ENCODE measurements at regions not wholly inside any gene's neighbourhood (a gene's known extent, or its start where the extent isn't known, plus 50 kb on each side); places are given as distances from the start of the nearest gene placed in this dataset.
A peak's percentile ranks its signal among the peaks of the same experiment; 100 is the strongest.

DNA sequence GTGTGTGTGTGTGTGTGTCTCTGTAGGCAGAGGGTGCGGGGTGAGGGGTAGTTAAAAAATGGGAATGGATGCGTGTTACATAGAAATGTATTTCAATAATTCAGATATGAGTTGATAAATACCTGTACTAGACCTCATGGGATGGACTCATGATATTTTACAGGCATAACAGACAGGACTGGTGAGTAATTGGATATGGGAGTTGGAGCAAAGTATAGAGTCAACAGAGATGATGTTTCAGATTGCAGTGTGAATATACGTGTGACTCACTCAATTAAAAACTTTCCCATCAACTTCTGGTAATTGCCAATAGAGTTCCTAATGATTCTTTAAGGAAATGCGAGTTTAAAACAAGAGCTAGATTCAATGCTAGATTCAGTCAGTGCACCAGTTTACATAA is 711.9 kb downstream of the C12orf50 start:
- Mint-ChIP-seq H3K4me3 (no peak overlapping the region), H3K9me3 (no peaks in the 10 kb centered on the region), H3K4me1 (peaks cover 7% of the 10 kb centered on the region), H3K36me3 (ENCODE audit: low read depth) (no peaks in the 10 kb centered on the region), H3K27ac (no peak overlapping the region), H3K27me3 (no peaks in the 10 kb centered on the region)
- ATAC-seq (ENCODE audit: low read depth) = no peak
- POLR2A ChIA-PET = no interaction called here
- intact Hi-C loops (cut with micrococcal nuclease) = no loop called here
- CTCF ChIA-PET = no interaction called here
- DNase-seq = no peak
- TF ChIP-seq, protein P1, sequence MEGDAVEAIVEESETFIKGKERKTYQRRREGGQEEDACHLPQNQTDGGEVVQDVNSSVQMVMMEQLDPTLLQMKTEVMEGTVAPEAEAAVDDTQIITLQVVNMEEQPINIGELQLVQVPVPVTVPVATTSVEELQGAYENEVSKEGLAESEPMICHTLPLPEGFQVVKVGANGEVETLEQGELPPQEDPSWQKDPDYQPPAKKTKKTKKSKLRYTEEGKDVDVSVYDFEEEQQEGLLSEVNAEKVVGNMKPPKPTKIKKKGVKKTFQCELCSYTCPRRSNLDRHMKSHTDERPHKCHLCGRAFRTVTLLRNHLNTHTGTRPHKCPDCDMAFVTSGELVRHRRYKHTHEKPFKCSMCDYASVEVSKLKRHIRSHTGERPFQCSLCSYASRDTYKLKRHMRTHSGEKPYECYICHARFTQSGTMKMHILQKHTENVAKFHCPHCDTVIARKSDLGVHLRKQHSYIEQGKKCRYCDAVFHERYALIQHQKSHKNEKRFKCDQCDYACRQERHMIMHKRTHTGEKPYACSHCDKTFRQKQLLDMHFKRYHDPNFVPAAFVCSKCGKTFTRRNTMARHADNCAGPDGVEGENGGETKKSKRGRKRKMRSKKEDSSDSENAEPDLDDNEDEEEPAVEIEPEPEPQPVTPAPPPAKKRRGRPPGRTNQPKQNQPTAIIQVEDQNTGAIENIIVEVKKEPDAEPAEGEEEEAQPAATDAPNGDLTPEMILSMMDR (IDR thresholded peaks at IDR 0.05) = no peak

DNA sequence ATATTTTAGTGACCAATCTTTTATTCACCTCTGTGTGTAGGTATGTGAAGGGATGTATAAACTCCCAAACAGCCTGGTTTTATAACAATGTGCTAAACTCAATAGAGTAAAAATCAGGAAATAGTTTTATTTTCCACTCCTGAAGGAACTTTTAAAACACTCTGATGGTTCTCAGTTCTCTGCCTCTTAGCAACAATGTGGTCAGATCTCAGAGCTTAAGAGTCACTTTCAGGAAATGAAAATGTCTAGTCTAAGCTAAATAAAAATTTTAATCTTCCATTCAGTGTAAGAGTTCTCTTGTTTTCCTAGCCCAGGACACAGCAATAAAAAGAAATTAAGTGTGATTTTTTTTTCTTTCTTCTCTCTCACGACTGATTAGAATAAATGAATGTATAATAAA is 718.0 kb downstream of the C12orf50 start:
- no peaks in the 10 kb centered on the region for H3K27me3 Mint-ChIP-seq
- intact Hi-C loops (cut with micrococcal nuclease) = no loop called here
- ATAC-seq (ENCODE audit: low read depth) (peak; percentile 50), DNase-seq (no peak)
- no peaks in the 10 kb centered on the region for H3K9me3 Mint-ChIP-seq
- peaks cover 31% of the 10 kb centered on the region for H3K4me1 Mint-ChIP-seq
- ChIA-PET CTCF (no interaction called here), POLR2A (no interaction called here)
- H3K36me3 Mint-ChIP-seq (ENCODE audit: low read depth) = no peaks in the 10 kb centered on the region
- TF ChIP-seq, protein P1 (IDR thresholded peaks at IDR 0.05) = no peak
- peak overlapping the region; percentile 21 for H3K4me3 Mint-ChIP-seq
- peak overlapping the region; percentile 51 for H3K27ac Mint-ChIP-seq

DNA sequence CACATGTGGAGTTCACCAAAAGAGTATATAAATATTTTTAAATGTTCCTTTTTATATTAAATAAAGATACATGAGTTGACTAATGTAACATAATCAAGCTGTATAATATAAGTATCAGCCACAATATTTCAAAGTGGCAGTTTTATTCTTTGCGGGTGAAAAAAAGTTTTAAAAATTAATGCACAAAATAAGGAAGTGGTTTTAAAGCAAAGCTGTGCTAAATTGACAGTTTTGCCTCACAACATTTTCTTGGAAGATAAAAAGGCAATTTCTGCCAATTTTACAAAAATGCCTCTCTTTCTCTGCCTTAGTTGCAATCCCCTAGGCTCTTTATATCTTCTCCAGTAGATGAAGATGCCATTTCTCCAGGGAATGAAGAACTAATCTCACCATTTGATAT is 719.1 kb downstream of the C12orf50 start:
- TF ChIP-seq, protein P1 (IDR thresholded peaks at IDR 0.05) = no peak
- CTCF ChIA-PET = no interaction called here
- no peak overlapping the region for H3K4me3 Mint-ChIP-seq
- no peaks in the 10 kb centered on the region for H3K36me3 Mint-ChIP-seq (ENCODE audit: low read depth)
- H3K27me3 Mint-ChIP-seq = no peaks in the 10 kb centered on the region
- no peak for DNase-seq
- ATAC-seq (ENCODE audit: low read depth) = no peak
- no peaks in the 10 kb centered on the region for H3K9me3 Mint-ChIP-seq
- POLR2A ChIA-PET = no interaction called here
- H3K4me1 Mint-ChIP-seq = peaks cover 39% of the 10 kb centered on the region
- intact Hi-C loops (cut with micrococcal nuclease) = no loop called here
- H3K27ac Mint-ChIP-seq = peak overlapping the region; percentile 51

DNA sequence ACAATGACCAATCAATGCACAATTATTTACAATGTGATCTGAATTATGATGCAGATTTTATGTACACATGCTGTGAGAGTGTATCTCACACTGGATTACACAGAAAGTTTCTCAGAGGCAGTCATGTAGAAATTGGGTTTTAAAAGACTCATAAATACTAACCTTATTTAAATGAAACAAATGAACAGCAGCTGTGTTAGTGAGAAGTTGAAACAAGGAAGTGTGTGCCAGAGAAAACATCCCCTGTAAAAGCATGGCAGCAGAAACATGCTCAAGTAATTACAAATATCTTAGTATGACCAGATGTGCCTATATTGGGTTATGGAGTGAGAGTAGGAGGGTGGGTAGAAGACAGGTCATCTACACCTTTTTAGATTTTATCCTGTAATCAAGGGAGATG is 723.7 kb downstream of the C12orf50 start:
- CTCF ChIA-PET = no interaction called here
- Mint-ChIP-seq H3K9me3 (no peaks in the 10 kb centered on the region), H3K4me1 (peaks cover 31% of the 10 kb centered on the region), H3K4me3 (no peak overlapping the region), H3K27me3 (no peaks in the 10 kb centered on the region), H3K36me3 (ENCODE audit: low read depth) (no peaks in the 10 kb centered on the region), H3K27ac (peak overlapping the region; percentile 24)
- POLR2A ChIA-PET = no interaction called here
- ATAC-seq (ENCODE audit: low read depth) = peak; percentile 42
- intact Hi-C loops (cut with micrococcal nuclease) = loop anchor here (2.0 kb wide), 1 partner anchor 25 kb away; no protein-coding TSS in a partner anchor
- TF ChIP-seq, protein P1 (IDR thresholded peaks at IDR 0.05) = no peak
- DNase-seq = no peak

DNA sequence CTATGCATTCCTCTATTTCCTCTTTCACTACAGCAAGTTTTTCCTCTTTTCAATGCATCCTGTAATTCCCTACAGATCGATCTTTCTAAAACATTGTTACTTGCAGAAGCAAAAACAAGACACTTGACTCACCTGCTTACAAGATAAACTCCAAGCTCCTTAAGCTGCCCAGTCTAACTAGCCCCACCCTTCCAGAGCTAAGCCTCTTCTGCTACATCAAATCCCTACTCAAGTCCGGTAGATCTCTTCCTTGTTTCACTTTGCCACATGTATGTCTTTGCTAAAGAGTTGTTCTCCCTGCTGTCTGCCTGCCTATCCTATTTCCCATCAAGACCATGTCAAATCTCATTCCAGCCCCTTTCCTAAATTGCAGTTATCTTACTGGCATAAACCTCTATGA is 724.8 kb downstream of the C12orf50 start:
- DNase-seq (no peak), ATAC-seq (ENCODE audit: low read depth) (no peak)
- peak overlapping the region; percentile 47 for H3K27ac Mint-ChIP-seq
- intact Hi-C loops (cut with micrococcal nuclease) = loop anchor here (2.0 kb wide), 1 partner anchor 24 kb away; no protein-coding TSS in a partner anchor
- no peak overlapping the region for H3K4me3 Mint-ChIP-seq
- H3K4me1 Mint-ChIP-seq = peaks cover 21% of the 10 kb centered on the region
- CTCF ChIA-PET = no interaction called here
- no peaks in the 10 kb centered on the region for H3K36me3 Mint-ChIP-seq (ENCODE audit: low read depth)
- no peaks in the 10 kb centered on the region for H3K27me3 Mint-ChIP-seq
- TF ChIP-seq, protein P1 (IDR thresholded peaks at IDR 0.05) = no peak
- POLR2A ChIA-PET = no interaction called here
- no peaks in the 10 kb centered on the region for H3K9me3 Mint-ChIP-seq
